K562 (cell line): ENCODE measurements at regions not wholly inside any gene's neighbourhood (a gene's known extent, or its start where the extent isn't known, plus 50 kb on each side); places are given as distances from the start of the nearest gene placed in this dataset.

Source experiments
- ATAC-seq: fragments of 200-7000 bp; cut with Tn5 transposase; 3 replicates; pipeline ENCODE4 v1.9.1; 2020; ENCODE audit warnings: moderate library complexity
- BruUV-seq: library from RNA; stranded (reverse); fragments of 400-500 nt; replicated peaks from 2 replicates; lab custom pipeline; 2021; lab: Mats Ljungman, UMichigan
- CTCF ChIA-PET: fragments of 300-600 bp; formaldehyde crosslinking; extraction: SDS; loops from one replicate; lab custom pipeline; 2021; ENCODE audit warnings: low intra/inter-chr PET ratio; lab: Yijun Ruan, JAX
- POLR2A ChIA-PET: fragments of 300-600, 350-650 bp; sonication (Branson Sonifier 250); formaldehyde crosslinking; extraction: SDS; loops from one replicate; lab custom pipeline; 2021; ENCODE audit warnings: antibody characterized with exemption, inconsistent platforms; lab: Yijun Ruan, JAX
- DNase-seq, 4 experiments: peaks; one replicate each; pipeline versions ENCODE4 v3.0.0 to v3.0.0-alpha.2; 2011 to 2018; ENCODE audit warnings: low spot score in 3 of 4, mixed read lengths in 3 of 4; ENCODE audit errors: extremely low read depth in 1 of 4
- FAIRE-seq: peaks from 2 replicates; lab custom pipeline; 2011; peaks lifted over from hg19 to GRCh38; lab: Jason Lieb, UNC
- H2AFZ ChIP-seq: 2 replicates; pipeline ENCODE4 v1.6.0; 2011; ENCODE audit warnings: low read depth, low read length, control low read depth, inconsistent platforms
- H3K27ac ChIP-seq: fragments of 200-600 bp; 3 replicates; pipeline ENCODE4 v1.8.0; 2011; ENCODE audit warnings: low read depth, mild to moderate bottlenecking, control low read depth, inconsistent platforms, low read length, moderate library complexity, mixed read lengths; ENCODE audit errors: extremely low read depth
- H3K27me3 ChIP-seq, 2 experiments: fragments of 300-600 bp in 1 of 2; 2 replicates in 1 of 2; 3 replicates in 1 of 2; pipeline versions ENCODE4 v1.6.0 to v1.8.0; 2011; ENCODE audit warnings: inconsistent platforms in 2 of 2, low read length in 2 of 2, mild to moderate bottlenecking in 1 of 2, mixed read lengths in 1 of 2, moderate library complexity in 1 of 2; ENCODE audit not compliant: control insufficient read depth in 2 of 2, insufficient read depth in 2 of 2
- H3K36me3 ChIP-seq: fragments of 300-600 bp; 3 replicates; pipeline ENCODE4 v1.8.0; 2011; ENCODE audit warnings: mild to moderate bottlenecking, low read length, inconsistent platforms; ENCODE audit not compliant: control insufficient read depth, insufficient read depth
- H3K4me1 ChIP-seq, 2 experiments: fragments of 200-600 bp in 1 of 2; replicated peaks in 1 of 2; 2 replicates in 1 of 2; 3 replicates in 1 of 2; pipeline versions ENCODE4 v1.5.1 to v1.8.0; 2011; ENCODE audit warnings: inconsistent platforms in 2 of 2, low read length in 2 of 2, mild to moderate bottlenecking in 1 of 2, mixed read lengths in 1 of 2, moderate library complexity in 1 of 2; ENCODE audit not compliant: control insufficient read depth in 2 of 2, insufficient read depth in 2 of 2
- H3K4me2 ChIP-seq: 2 replicates; pipeline ENCODE4 v1.6.1; 2011; ENCODE audit warnings: low read length, control low read depth, inconsistent platforms, mixed read lengths; ENCODE audit not compliant: insufficient read depth
- H3K4me3 ChIP-seq: fragments of 200-600 bp; sonication (generic), shearing (Covaris generic); 2 replicates; pipeline ENCODE4 v1.5.1; 2016; ENCODE audit warnings: control low read depth, inconsistent platforms
- H3K79me2 ChIP-seq: fragments of 200-600 bp; 3 replicates; pipeline ENCODE4 v1.8.0; 2011; ENCODE audit warnings: low read length, inconsistent platforms; ENCODE audit not compliant: control insufficient read depth, insufficient read depth
- H3K9ac ChIP-seq, 2 experiments: 2 replicates each; pipeline versions ENCODE4 v1.6.0 to v1.6.1; 2011; ENCODE audit warnings: low read depth in 2 of 2, low read length in 2 of 2, control low read depth in 1 of 2, inconsistent platforms in 1 of 2, mild to moderate bottlenecking in 1 of 2, mixed read lengths in 1 of 2; ENCODE audit not compliant: insufficient read depth in 1 of 2
- H3K9me1 ChIP-seq: one replicate; pipeline ENCODE4 v1.6.0; 2011; ENCODE audit warnings: inconsistent platforms, mild to moderate bottlenecking, low read length, moderate library complexity; ENCODE audit not compliant: control insufficient read depth, insufficient read depth
- H3K9me3 ChIP-seq: replicated peaks from 2 replicates; pipeline ENCODE4 v1.5.1; 2011; ENCODE audit warnings: low read depth, low read length, inconsistent platforms; ENCODE audit not compliant: control insufficient read depth, insufficient read depth
- H4K20me1 ChIP-seq: replicated peaks from 2 replicates; pipeline ENCODE4 v1.6.1; 2011; ENCODE audit warnings: low read length, inconsistent platforms, mixed read lengths; ENCODE audit not compliant: control insufficient read depth, insufficient read depth
- LEF1 ChIP-seq: fragments of 450-650 bp; IDR thresholded peaks from 2 replicates; pipeline ENCODE4 v1.6.1; 2016; ENCODE audit warnings: mild to moderate bottlenecking
- MTF1 ChIP-seq: fragments of 250-450 bp; sonication (Bioruptor Pico); IDR thresholded peaks from 2 replicates; pipeline ENCODE4 v1.9.0; 2021; ENCODE audit warnings: moderate library complexity, mild to moderate bottlenecking, inconsistent platforms, borderline replicate concordance
- SFPQ ChIP-seq: fragments of 200-400 bp; formaldehyde crosslinking; IDR thresholded peaks from 2 replicates; pipeline ENCODE4 v1.6.1; 2017; ENCODE audit warnings: mild to moderate bottlenecking, low read depth, low read length, moderate library complexity
- ZNF316 ChIP-seq: fragments of 450-650 bp; IDR thresholded peaks from 2 replicates; pipeline ENCODE4 v1.6.1; 2016
- ZNF592 ChIP-seq: fragments of 450-650 bp; IDR thresholded peaks from 2 replicates; pipeline ENCODE4 v1.6.1; 2017; ENCODE audit warnings: antibody characterized with exemption, mild to moderate bottlenecking
- WGBS: fragments of 100-300 bp; shearing (Covaris generic); methylation state at CpG from one replicate; pipeline ENCODE4 v1.1.6; 2016; ENCODE audit warnings: low coverage, mixed read lengths; ENCODE audit not compliant: insufficient coverage; ENCODE audit errors: missing lambda C conversion rate; 5-methylcytosine and 5-hydroxymethylcytosine counted together
- in situ Hi-C: fragments of 300-500 bp; cut with MboI; formaldehyde crosslinking; loops from 4 replicates; pipeline ENCODE4 v1.15.0; 2018; ENCODE audit warnings: inconsistent platforms, mixed read lengths
- intact Hi-C: fragments of 100-400 bp; cut with micrococcal nuclease; formaldehyde crosslinking; loops from 2 replicates; pipeline ENCODE4 v1.14.2; 2022

- WGBS, result 1% methylated on average over 6 of the region's 6 CpGs
- Histone ChIP-seq H3K36me3 (no peaks in the 10 kb centered on the region), H4K20me1 (no peaks in the 10 kb centered on the region; the same call in 1 of the 2 replicates), H3K9me1 (no peaks in the 10 kb centered on the region), H3K9me3 (no peaks in the 10 kb centered on the region), H3K4me3 (no peak overlapping the region), H2AFZ (no peak overlapping the region), H3K9ac (no peak overlapping the region), H3K4me1 (no peaks in the 10 kb centered on the region; a peak in 1 of 5 replicates)
- CTCF ChIA-PET, result no interaction called here
- intact Hi-C loops, result no loop called here
- FAIRE-seq, result no peak
- TF ChIP-seq LEF1, result no peak
- no peak for TF ChIP-seq SFPQ
- TF ChIP-seq ZNF592, result no peak
- no peak for TF ChIP-seq ZNF316
- no peak for TF ChIP-seq MTF1 (CRISPR knock-in tag)
- TF ChIP-seq, all 486 proteins: peak for 0
- POLR2A ChIA-PET, result no interaction called here
- no TSS peak for BruUV-seq
- no peak for ATAC-seq
- Histone ChIP-seq H3K79me2 (no peaks in the 10 kb centered on the region), H3K4me2 (no peak overlapping the region), H3K27me3 (peaks cover 9 to 38% of the 10 kb centered on the region in 2 experiments; a peak in 3 of 5 replicates), H3K27ac (no peak overlapping the region)
- in situ Hi-C loops, result no loop called here
- no peak for DNase-seq
These were observed 166.3 kb upstream of the PDE10A start for GRCh38 chr6:165829376-165829775.
